DMS153 treated with DMSO at 0.1 percent for 48 hours (cell line): ENCODE measurements at regions not wholly inside any gene's neighbourhood (a gene's known extent, or its start where the extent isn't known, plus 50 kb on each side); places are given as distances from the start of the nearest gene placed in this dataset.
"Not testable (repeated sequence)": the region's sequence is repeated elsewhere in the genome, so short reads cannot be mapped to it uniquely, and the experiment has no call there.

Source experiments
- DNase-seq: peaks from one replicate; lab custom pipeline; 2025; ENCODE audit not compliant: unreplicated experiment; lab: John Stamatoyannopoulos, UW

- not testable (repeated sequence) for DNase-seq
Measured at GRCh38 chr10:71108042-71108441, 104.3 kb upstream of the UNC5B start.

GRCh38 chr10:71112138-71112785, 100.1 kb upstream of the UNC5B start:
- DNase-seq: no peak

GRCh38 chr10:71116426-71116825, 95.9 kb upstream of the UNC5B start:
- DNase-seq: no peak

GRCh38 chr10:71117589-71117988, 94.8 kb upstream of the UNC5B start:
- not testable (repeated sequence) for DNase-seq

- DNase-seq: no peak
Measured at GRCh38 chr10:71123023-71123422, 89.3 kb upstream of the UNC5B start.

- peak; percentile 0 for DNase-seq
Measured at GRCh38 chr10:71124921-71125748, 87.2 kb upstream of the UNC5B start.

GRCh38 chr10:71125749-71126107, 86.6 kb upstream of the UNC5B start:
- no peak for DNase-seq

GRCh38 chr10:71126432-71126831, 85.9 kb upstream of the UNC5B start:
- no peak for DNase-seq

GRCh38 chr10:71127104-71127503, 85.3 kb upstream of the UNC5B start:
- DNase-seq: no peak

GRCh38 chr10:71127773-71128172, 84.6 kb upstream of the UNC5B start:
- no peak for DNase-seq

- DNase-seq: peak; percentile 1
Measured at GRCh38 chr10:71128311-71128980, 83.9 kb upstream of the UNC5B start.

GRCh38 chr10:71131096-71131495, 81.3 kb upstream of the UNC5B start:
- DNase-seq: no peak

GRCh38 chr10:71131508-71132088, 80.8 kb upstream of the UNC5B start:
- no peak for DNase-seq

- DNase-seq: no peak
Measured at GRCh38 chr10:71132321-71132810, 80.0 kb upstream of the UNC5B start.

- no peak for DNase-seq
Measured at GRCh38 chr10:71133710-71134686, 78.4 kb upstream of the UNC5B start.

GRCh38 chr10:71134732-71135211, 77.6 kb upstream of the UNC5B start:
- no peak for DNase-seq

- DNase-seq: no peak
Measured at GRCh38 chr10:71135236-71135635, 77.1 kb upstream of the UNC5B start.

- DNase-seq: no peak
Measured at GRCh38 chr10:71136036-71136721, 76.2 kb upstream of the UNC5B start.

GRCh38 chr10:71137701-71138100, 74.7 kb upstream of the UNC5B start:
- DNase-seq: no peak
